ENCODE measurements at regions not wholly inside any gene's neighbourhood (a gene's known extent, or its start where the extent isn't known, plus 50 kb on each side); places are given as distances from the start of the nearest gene placed in this dataset.
"Not testable (repeated sequence)": the region's sequence is repeated elsewhere in the genome, so short reads cannot be mapped to it uniquely, and the experiment has no call there.

DNA sequence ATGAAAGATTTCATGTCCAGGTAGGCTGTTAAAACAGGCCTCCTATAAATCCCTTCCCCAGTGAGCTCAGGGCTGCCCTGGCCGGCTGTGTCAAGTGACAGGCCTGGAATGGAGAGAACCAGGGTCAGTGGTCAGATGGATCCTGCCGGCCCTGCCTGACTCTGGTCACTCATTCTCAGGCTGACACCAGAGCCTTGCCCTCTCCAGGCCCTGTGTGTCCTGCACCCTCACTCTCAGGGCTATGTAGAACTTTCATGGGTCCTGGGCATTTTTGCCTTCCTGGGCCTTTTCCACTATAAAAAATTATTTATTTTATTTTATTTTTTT is 82.0 kb upstream of the RGPD5 start:
- no peak overlapping the region for H3K4me3 ChIP-seq (ENCODE audit: low read length)
- TF ChIP-seq, protein P1, sequence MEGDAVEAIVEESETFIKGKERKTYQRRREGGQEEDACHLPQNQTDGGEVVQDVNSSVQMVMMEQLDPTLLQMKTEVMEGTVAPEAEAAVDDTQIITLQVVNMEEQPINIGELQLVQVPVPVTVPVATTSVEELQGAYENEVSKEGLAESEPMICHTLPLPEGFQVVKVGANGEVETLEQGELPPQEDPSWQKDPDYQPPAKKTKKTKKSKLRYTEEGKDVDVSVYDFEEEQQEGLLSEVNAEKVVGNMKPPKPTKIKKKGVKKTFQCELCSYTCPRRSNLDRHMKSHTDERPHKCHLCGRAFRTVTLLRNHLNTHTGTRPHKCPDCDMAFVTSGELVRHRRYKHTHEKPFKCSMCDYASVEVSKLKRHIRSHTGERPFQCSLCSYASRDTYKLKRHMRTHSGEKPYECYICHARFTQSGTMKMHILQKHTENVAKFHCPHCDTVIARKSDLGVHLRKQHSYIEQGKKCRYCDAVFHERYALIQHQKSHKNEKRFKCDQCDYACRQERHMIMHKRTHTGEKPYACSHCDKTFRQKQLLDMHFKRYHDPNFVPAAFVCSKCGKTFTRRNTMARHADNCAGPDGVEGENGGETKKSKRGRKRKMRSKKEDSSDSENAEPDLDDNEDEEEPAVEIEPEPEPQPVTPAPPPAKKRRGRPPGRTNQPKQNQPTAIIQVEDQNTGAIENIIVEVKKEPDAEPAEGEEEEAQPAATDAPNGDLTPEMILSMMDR (IDR thresholded peaks at IDR 0.05; ENCODE audit: insufficient read depth, low read depth, low read length, missing control alignments), result no peak
- no peak for DNase-seq (ENCODE audit: low read depth)

DNA sequence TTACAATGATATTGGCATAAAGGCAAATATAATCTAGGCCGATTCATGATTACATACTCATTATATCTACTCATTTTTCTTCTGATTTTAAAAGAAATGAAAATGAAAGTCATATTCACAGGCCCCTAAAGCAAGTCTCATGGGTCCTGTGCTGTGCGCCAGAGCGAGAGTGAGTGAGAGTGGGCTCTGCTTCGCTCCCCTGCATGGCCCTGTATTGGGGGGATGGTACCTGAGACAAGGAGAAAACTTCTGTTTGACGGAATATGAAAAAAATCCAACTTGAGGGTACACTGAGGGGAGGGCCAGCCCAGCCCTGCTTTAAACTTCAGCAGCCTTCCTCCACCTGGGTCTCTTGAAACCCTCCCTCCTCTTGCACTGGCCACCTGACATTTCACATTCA is 81.4 kb upstream of the RGPD5 start:
- no peak for DNase-seq (ENCODE audit: low read depth)
- H3K4me3 ChIP-seq (ENCODE audit: low read length), result no peak overlapping the region
- TF ChIP-seq, protein P1 (IDR thresholded peaks at IDR 0.05; ENCODE audit: insufficient read depth, low read depth, low read length, missing control alignments), result no peak

DNA sequence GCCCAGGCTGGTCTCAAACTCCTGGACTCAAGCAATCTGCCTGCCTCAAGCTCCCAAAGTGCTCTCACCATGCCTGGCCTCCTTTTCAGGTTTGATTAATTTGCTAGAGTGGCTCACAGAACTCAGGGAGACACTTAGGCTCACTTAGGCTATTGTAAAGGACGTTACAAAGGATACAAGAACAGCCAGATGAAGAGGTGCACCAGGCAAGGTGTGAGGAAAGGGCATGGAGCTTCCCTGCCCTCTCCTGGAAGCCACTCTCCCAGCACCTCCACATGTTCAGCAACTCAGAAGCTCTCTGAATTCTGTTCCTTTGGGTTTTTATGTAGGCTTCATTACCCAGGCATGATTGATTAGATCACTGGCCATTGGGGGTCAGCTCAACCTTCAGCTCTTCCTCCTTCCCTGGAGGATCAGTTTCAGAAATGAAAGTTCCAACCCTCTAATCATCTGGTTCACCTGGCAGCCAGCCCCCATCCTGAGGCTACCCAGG is 78.7 kb upstream of the RGPD5 start:
- H3K4me3 ChIP-seq (ENCODE audit: low read length), result no peak overlapping the region
- TF ChIP-seq, protein P1 (IDR thresholded peaks at IDR 0.05; ENCODE audit: insufficient read depth, low read depth, low read length, missing control alignments), result peak; percentile 95
- DNase-seq (ENCODE audit: low read depth), result peak; percentile 77

DNA sequence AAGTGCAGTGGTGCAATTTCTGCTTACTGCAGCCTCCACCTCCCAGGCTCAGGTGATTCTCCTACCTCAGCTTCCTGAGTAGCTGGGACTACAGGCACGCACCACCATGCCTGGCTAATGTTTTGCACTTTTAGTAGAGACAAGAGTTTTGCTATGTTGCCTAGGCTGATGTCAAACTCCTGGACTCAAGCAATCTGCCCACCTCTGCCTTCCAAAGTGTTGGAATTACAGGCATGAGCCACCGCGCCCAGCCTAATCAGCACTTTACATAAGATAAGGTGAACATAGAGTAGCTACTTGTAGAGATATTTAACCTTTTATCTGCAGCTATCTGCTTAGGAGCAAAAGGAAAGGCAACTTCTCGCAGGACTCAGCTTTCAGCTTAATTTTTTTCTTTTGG is 77.5 kb upstream of the RGPD5 start:
- DNase-seq (ENCODE audit: low read depth); H3K4me3 ChIP-seq (ENCODE audit: low read length): not testable (repeated sequence)

DNA sequence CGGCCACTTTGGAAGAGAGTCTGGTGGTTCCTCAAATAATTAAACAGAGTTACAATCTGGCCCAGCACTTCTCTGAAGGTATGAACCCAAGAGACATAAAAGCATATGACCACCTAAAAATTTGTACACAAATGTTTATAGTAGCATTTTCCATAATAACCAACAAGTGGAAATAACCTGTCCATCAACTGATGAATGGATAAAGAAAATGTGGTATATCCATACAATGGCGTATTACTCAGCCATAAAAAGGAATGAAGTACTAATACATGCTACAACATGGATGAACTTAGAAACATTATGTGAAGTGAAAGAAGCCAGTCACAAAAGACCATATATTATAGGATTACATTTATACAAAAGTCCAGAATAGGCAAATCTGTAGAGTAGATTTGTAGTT is 76.0 kb upstream of the RGPD5 start:
- no peak overlapping the region for H3K4me3 ChIP-seq (ENCODE audit: low read length)
- no peak for DNase-seq (ENCODE audit: low read depth)
- TF ChIP-seq, protein P1 (IDR thresholded peaks at IDR 0.05; ENCODE audit: insufficient read depth, low read depth, low read length, missing control alignments), result no peak

DNA sequence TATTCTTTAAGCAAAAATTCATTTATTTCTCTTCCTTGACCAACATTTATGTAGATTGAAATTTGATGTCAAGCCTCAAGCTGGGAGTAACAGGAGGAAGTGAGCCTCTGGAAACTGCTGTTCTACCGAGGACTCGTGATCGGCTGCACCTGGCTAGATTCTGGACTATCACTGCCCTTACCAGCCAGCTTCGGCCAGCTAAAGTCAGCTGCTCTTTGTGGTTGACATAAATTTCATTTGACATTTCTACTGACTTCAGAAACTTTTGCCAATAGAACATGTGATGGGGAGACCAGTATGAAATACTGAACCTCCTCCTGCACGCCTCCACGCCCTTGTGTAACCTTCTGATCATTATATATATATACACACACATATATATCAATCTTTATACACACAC is 74.2 kb upstream of the RGPD5 start:
- H3K4me3 ChIP-seq (ENCODE audit: low read length), result no peak overlapping the region
- no peak for DNase-seq (ENCODE audit: low read depth)
- TF ChIP-seq, protein P1 (IDR thresholded peaks at IDR 0.05; ENCODE audit: insufficient read depth, low read depth, low read length, missing control alignments), result no peak

DNA sequence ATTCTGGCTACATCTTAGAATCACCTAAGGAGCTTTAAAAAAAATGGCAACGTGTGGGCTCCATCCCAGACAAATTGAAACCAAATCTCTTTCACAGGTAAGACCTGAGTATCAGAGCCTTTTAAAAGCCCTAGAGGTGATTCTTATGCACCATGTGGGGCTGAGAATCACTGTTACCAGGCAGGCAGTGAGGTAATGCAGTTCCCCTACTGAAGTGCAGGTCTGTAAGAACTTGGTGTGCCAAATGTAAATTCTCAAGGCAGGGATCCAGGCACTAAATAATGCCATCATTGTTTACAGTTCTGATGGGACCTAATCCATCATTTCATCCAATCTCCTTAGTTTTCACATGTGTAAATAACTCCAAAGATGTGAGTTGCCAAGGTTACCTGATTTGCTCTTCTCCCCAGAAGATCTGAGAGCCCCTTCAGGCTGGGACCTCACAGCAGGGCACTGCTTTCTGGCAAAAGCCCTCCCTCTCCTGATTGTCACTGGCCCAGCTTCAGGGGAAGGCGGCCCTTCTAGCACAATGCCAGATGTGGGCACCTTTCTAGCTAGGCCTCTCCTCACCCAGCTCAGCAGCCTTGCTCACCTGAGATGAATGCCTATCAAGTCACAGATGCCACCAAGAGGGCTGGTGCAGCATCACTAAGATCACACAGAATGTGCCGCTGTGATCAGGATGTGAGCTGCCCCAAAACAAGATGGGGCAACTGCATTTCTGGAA is 73.6 kb upstream of the RGPD5 start:
- TF ChIP-seq, protein P1 (IDR thresholded peaks at IDR 0.05; ENCODE audit: insufficient read depth, low read depth, low read length, missing control alignments), result no peak
- DNase-seq (ENCODE audit: low read depth), result no peak
- H3K4me3 ChIP-seq (ENCODE audit: low read length), result no peak overlapping the region
